ENCODE measurements at regions not wholly inside any gene's neighbourhood (a gene's known extent, or its start where the extent isn't known, plus 50 kb on each side); places are given as distances from the start of the nearest gene placed in this dataset.
"Not testable (repeated sequence)": the region's sequence is repeated elsewhere in the genome, so short reads cannot be mapped to it uniquely, and the experiment has no call there.

DNA sequence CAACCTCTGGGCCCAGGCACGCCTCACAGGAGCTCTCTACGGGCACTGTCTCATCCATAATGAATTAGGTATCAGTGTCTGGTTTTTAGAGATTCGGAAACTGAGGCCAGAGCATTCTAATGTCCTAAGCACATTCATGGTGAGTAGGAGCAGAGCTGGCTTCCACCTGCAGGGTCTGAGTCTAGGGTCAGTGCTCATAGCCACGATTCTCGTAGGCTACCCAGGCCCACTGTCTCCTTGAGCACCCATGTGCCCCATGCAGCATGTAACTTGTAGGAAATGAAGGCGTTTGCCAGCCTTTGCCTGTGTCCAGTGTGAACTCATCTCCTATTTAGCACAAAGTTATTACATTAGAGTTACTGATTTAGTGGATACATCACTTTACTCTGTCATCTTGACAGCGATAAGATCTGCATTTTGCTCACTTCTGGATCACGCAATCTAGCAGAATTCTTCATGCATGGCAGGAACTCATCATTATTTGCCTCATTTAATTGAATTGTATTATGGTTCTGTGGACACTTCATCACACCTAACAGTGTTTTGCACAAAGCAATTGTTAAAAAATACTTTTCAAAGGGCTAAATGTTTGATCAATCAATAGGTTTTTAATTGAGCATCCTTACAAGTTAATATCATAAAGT is 205.3 kb upstream of the SULF2 start:
- DNase-seq, result no peak

DNA sequence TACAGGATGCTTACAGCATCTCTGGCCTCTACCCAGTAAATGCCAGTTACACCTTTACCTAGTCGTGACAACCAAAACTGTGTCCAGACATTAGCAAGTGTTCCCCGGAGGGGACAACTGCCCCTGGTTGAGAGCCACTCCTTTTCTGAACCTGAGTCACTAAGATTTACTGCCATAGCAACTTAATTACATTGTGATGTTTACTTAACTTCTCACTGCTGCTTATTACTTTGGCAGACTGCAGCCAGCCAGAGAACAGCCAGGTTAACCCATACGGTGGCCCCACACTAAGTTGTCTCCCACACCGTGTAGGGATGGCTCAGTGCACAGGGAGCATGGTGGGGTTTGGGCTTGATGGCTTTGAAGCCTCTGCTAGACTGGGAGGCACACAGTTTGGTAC is 204.7 kb upstream of the SULF2 start:
- DNase-seq, result no peak

DNA sequence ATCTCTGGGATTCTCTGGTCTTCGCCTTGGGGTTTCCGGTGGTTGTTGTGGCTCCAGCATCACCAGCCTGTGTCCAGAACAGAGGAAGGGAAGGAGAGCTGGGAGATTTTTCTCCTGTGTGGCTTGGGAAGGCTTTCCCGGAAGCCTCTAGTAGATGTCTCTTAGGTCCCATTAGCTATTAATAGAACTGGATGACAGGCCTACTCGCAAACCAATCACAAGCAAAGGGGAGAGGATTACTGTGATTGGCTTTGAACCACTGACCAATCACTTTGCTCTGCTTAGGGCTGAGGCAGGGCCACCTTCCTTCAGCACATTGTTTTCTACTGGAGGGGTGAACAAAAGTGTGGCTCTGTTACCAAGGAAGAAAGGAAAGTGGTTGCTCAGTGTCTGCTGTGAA is 203.4 kb upstream of the SULF2 start:
- no peak for DNase-seq

DNA sequence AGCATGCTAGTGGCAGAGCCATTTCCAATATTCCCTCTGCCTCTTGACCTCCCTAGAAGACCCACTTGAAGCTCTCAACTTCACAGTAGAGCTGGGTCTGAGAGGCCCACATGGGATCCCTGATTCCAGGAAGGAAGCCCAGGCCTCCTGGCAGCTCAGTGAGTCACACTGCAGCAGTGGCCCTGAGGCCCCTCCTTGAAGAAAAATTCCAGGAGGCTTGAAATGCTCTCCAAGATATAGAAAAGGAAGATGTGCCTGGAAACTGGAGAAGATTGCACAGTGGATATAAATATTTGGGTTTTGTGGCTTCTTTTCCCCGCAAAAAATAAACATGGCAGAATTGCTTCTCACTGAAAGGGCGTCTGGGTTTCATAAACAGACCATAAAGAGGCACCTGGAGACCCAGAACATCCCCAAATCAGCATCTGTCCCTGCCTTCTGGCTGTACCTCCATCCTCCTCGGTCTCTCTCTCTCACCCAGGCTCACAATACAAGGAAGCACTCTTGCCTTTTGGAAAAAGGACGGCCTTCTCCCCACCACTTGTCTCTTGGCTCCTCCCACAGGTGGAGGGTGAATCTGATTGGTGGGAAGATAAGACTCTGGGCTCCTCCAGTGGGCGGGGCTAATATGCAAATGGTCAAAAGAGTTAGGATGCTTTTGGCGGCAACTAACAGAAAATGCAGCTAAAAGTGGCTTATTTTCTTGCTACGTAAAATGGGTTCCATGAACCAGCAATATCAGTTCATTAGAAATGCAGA is 200.0 kb upstream of the SULF2 start:
- DNase-seq, result no peak

DNA sequence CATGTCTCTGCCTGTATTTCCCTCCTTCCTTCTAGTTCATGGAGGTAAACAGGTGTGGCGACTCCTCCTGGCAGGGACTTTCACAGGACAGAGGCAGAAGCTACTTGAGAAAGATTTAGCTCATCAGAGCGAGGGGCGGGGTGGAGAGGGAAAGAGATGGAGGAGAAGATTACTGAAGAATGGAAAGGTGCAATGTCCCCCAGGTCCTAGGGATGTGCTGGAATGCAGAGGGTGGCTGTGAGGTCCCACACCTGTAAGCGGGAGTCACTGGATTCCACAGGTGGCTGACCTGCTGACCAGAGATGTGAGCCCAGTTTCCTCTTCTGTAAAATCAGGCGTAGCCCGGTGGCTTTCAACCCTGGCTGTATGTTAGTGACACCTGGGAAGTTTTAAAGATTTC is 199.2 kb upstream of the SULF2 start:
- DNase-seq, result no peak

DNA sequence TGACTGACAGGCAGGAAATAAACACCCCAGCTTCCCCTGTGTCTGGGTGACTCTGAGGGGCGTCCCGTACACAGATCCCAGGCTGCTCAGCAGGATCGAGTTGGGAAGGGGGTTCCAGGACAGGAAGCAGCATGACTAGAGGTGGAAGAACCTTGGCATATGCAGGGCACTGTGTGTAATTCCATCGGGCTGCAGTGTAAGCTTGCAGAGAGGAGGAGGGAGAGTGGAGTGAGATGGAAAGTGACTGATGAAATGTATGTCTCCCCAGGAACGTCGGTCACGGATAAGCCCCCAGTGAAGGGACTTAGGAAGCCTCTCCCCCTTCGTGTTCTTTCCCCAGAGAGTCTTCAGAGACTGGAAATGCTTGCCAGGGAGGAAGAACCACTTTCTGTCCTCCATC is 198.4 kb upstream of the SULF2 start:
- not testable (repeated sequence) for DNase-seq

DNA sequence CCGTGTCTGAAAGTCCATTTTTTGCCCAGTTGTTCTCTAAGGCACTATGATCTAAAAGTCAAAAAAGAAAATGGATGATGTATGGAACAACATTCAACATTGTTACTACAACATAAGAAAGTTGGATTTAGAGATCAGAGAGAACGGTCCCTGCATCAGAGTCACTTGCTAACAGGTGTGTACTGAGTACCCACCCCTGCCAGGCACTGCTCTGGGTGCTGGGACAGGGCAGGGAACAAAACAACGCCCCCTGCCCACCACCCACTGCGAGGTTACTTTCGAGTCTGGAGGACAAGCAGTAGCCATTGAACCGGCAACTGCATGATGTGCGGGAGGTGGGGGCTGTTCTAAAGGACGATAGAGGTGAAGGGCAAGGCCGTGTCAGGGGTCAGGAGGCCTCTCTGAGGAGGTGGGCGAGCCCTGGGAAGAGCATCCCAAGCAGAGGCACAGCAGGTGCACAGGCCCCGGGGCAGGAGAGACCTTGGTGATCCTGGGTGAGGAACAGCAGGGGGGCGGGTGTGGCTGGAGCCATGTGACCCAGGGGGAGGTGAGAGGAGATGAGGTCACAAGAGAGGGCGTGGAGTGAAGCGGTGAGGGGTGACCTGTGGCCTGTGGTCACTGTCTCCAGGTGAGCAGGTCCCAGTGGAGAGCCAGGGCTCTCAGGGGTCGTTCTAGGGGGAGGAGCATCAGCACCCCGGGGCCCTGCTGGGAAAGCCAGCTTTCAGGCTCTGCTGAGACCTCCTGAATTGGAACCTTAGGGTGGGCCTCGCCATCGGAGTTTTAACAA is 197.5 kb upstream of the SULF2 start:
- no peak for DNase-seq

DNA sequence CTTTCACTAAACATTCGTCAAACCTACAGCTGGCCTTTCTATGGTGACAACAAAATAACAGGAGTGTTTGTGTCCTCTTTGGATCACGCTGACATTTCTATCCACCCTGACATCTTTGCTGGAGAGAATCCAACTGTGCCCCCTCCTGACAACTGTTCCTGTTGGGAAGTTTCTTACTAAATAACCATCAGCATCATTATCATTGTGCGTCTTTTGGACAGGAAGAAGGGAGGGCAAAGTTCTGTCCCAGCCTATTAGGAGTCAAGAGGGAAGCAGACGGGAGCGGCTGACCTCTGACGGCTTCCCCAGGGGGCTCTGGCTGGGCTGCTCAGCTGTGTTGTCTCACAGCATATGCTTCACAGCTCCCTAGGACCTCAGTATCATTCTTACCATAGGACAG is 195.9 kb upstream of the SULF2 start:
- no peak for DNase-seq

DNA sequence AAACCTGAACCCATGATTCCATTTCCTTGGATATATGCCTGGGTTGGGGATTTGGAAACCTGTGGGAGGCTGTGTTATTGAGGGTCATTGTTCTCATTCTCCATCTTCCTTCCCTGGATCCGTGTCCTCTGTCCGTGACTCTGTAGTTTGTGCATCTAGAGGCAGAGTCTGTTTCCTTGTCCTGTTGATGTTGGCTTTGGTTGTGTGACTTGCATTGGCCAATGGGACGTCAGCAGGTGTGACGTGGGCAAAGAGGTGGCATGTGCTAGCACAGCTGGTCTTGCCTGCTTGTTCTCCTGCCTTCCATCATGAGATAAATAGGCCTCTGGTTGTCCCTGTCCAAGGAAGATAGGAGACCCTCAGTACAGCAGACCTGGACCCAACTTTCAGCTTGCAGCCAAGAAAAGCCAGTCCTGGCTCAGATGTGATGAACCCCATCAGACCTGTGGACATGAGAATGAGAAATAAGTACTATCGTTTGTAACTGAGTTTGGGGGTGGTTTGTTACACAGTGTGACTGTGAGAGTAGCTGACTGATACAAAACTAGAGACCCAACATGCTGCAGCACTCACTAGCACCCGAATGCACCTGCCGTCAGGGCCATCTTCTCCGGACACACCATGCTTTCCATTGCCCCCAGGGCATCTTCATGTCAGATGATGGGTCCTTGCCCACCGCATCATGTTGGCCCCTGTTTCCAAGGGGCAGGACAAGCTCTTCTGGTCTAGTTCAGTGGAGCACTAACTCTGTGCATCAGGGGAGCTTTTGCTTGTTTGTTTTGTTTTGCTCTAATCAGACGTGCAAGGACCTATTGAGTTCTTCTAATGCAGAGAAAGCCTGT is 195.3 kb upstream of the SULF2 start:
- no peak for DNase-seq

DNA sequence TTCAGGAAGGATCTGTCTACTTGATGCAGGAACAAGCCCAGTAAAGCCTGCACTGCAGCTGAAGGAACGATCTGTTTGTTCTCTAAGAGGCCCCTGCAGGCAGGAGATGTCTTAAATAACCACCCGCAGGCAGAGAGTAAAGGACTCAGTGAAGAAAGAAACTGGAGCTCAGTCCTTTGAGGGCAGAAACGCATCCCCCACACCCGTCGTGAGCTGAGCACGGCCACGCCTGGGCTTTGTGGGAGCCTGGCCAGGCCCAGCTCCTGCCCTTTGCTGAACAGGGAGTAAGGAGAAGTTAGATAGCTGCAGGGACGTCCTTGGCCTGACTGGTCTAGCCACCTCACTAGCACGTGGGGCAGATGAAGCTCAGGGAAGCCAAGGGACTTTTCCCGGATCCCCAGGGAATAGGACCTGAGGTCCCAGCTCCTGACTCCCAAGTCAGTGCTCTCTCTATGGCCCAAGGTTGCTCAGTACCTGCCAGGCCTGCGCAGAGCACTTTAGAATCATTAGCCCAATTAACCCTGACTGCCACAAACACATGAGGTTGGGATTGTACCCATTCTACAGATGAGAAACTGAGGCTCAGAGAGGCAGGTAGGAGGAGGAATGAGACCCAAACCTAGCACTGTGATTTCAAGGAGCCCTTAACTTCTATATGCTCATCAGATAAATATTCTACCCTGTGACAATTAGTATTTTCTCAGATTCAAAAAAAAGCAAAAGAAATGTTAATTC is 194.2 kb upstream of the SULF2 start:
- DNase-seq, result not testable (repeated sequence)

DNA sequence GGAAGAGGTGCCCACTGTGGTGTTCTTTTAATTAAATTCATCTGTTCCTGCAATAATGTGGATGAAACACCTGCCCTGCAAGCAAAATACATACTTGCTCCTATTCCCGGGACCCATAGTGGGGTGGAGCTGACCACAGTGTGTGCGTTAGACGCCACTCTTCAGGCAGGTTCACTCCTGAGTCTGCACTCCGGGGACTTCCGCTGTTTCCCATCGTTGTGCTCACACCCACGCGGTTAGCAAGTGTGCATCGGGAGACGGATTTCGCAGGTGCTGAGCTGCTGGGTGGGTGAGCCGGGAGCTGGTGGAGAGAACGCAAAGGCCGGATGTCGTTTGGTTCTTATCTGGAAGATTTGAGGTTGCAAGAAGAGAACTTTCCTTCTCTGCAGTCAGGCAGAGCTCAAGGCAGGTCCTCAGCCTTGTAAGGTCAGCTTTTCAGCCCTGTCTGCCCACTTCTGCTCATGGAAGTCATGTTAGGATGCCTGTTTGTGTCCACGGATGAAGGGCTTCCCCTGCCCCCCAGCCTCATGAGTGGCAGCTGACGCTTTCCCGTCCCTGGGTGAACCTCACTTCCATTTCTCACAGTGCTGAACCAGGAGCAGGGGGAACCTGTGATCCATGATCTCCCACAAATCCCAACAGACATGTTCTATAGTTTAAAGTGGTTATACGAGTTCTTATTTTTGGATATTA is 193.3 kb upstream of the SULF2 start:
- not testable (repeated sequence) for DNase-seq

DNA sequence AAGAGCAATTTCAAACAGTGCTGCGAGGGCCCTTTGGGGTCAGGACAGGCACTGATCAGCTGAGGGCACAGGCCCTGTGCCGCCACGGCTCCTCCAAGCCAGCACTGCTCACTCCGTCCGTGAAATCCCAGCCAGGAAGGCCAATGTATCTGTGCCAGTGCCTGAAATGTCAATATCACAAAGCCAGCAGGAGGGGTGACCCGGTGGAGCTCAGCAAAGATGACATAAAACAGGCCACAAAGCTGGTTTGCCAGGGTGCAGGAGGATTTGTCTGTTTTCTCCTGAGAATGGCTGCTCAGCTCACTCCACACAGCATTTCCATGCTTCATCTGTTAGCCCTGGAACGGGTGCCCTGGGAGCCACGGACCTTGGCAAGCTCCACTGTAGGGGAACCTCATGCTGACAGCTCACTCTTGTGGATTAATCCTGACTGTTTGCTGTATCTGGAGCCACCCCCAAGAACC is 192.5 kb upstream of the SULF2 start:
- not testable (repeated sequence) for DNase-seq

DNA sequence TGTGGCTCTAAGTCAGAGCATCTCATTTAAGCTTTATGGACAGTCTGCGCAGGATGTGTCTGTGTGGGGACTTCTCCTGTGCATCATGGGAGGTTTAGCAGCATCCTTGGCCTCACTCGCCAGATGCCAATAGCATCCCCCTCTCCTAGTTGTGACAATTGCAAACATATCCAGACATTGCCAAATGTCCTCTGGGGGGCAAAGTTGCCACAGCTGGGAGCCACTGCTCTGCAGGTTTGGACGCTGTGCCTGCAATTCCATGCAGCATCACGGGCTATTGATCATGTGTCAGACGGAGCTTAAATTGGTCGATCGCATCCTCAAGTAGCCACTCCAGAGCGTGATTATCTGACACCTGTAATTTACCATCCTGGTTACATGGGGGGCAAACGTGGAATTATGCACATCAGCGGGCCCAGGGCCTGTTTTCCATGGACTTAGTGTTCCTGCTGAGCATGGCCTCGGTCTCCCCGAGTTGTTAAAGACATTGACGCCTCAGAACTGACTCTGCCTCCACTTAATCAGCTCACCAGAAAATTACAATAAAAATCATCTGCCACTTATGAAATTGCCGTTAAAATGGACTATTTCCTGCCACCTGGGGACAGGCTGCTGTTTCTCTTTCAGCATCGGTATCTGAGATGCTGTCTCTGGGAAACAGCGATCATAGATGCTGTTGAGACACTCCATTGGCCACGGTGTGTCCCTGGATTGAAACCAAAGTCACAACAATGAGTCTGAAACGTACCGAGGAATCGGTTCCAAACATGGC is 191.9 kb upstream of the SULF2 start:
- DNase-seq, result not testable (repeated sequence)

DNA sequence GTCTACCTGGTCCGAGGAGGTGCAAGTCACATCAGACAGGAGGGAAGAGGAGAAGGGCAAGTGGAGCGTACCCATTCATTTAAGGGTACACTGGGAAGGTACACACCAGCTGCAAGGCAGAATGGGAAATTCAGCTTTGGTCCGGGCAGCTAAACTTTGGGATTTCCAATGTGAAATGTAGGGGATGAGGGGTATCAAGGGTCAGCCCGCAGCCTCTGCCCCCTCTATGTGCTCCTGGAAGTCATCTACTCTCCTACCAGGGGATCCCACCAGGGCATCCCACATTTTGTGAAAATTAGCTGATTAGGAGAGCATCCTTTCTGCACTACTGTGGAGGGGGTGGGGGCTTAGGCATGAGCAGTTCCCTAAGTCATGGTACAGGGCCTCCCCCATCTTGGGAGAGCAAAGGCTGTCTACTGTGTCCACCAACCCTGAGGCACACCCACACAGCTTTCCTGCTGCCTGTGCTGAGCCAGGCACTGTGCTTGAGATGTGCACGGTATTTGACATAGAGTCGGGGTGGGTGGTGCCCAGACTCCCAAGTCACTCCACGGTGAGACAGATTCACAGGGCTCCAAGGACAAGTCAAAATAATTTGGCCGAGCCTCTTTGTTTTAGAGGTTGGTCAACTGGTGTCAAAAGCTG is 189.1 kb upstream of the SULF2 start:
- DNase-seq, result peak; percentile 7

DNA sequence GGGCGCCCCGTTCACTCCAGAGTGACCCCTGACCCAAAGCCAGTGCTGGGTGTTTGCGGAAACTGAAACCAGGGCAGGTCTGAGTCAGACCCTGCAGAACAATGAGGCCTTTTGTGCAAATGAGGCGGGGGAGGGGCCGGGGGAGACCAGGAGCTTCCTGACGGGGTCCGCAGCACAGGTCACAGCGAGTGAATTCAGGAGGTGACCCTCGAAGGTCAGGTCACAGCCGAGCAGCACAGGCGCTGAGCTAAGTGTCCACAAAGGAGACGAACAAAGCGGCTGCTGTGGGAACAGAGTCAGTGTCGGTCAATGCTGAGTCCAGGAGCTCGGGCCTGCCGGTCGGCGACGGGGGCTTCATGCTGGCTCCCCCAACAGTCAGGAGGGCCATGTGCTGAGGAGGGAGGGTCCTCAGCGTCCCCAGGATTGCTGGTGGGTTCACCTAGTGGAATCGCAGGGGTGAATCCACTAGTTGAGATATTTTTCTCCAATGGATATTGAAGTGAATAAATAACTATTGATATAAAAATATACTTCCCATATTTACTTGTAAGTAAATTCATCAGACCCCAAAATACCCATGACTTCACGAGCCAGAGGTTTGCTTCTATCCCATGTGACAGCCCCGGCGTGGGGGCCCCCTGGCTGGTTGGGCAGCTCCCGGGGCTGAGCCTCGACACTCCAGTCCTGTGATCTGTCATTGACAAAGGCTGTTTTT is 188.4 kb upstream of the SULF2 start:
- peak; percentile 11 for DNase-seq

DNA sequence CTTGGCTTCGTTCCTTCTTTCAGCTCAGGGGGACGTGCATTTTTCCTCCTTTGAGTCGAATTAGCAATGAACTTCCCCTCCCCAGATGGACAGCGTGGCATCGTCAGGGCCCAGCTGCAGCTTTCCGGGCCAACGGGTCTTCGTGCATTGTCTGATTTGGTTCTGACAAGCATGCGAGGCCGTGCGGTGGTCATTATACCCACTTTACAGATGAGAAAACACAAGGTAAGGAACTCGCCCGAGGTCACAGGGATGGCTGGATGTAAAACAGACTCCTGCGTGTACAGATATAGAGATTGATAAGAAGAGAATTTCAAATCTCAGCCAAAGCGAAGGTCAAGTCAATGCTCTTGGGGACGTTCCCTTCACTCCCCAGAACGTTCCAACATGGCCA is 187.6 kb upstream of the SULF2 start:
- DNase-seq, result peak; percentile 9

DNA sequence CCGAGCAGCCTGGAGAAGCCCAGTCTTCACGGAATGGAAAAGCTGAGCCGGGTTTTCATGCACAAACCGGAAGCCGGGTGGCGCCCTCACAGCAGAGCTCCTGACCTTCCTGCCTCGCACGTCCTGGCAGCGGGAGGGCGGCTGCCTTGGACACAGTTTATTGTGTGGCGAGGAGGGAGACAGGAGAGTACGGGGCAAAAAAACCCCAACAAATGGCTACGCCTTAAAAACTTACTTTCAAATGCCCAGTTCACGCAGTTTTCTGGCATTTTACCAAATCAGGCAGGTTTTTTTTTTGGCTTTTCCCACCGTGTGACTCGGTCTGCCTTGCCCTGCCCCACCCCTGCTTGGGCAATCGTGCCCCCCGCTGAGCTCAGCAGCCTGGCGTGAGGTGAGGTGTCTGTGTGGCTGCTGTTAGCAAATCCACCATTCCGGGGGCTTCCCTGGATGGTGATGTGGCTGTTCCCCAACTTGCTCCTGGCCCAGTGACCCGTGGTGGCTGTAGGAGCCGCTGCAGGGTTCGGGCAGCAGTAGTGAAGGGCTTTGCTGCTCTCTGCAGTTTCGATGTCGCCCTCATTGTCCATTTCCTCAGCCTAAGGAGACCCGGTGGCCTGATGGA is 187.1 kb upstream of the SULF2 start:
- DNase-seq, result peak; percentile 57

DNA sequence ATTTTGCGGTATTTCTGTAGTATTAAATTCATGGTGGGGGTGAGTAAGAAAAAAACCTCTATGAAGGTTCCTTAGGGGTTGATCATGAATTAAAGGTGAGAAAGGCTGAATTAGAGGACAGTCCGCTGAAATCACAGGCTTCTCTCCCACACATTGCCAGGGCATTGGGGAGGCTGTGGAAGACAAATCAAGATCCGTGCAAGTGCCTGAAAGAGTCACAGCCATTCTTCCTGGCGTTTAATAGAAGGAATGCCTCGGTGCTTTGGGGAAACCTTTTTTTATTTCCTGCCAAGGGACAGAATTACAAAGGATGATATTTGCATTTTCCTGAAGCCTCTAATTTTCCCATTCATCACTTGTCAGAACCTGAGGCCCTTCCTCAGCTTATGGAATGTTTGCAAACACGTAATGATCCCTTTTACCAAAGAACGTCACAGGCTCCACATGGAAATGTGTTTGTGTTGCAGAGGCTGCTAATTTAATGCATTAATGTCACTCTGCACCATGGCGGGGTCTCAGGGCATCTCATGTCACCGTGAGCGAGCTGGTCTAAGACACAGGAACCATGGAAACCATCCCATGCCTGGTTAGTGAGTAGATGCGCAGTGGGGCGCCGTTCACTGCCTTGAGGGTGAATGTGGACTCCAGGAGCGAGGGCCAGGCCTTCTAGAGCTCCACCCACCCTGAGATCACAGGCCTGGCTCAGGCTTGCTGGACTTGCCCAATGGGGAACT is 185.9 kb upstream of the SULF2 start:
- DNase-seq, result no peak

Measured in femur (tissue), 1 donor.